ENCODE measurements at regions not wholly inside any gene's neighbourhood (a gene's known extent, or its start where the extent isn't known, plus 50 kb on each side); places are given as distances from the start of the nearest gene placed in this dataset.

- DNase-seq (ENCODE audit: low read depth, low spot score): peak; percentile 2
- H3K27ac ChIP-seq: no peak overlapping the region
Observed at GRCh38 chr11:127199306-127199801, 198.8 kb upstream of the KIRREL3 start.

GRCh38 chr11:127195501-127196120, 195.0 kb upstream of the KIRREL3 start:
- no peak for DNase-seq (ENCODE audit: low read depth, low spot score)
- no peak overlapping the region for H3K27ac ChIP-seq

- DNase-seq (ENCODE audit: low read depth, low spot score): no peak
- H3K27ac ChIP-seq: no peak overlapping the region
Observed at GRCh38 chr11:127194521-127194920, 194.0 kb upstream of the KIRREL3 start.

GRCh38 chr11:127193950-127194349, 193.4 kb upstream of the KIRREL3 start:
- no peak for DNase-seq (ENCODE audit: low read depth, low spot score)
- H3K27ac ChIP-seq: no peak overlapping the region

GRCh38 chr11:127191689-127192088, 191.1 kb upstream of the KIRREL3 start:
- H3K27ac ChIP-seq: no peak overlapping the region
- no peak for DNase-seq (ENCODE audit: low read depth, low spot score)

- DNase-seq (ENCODE audit: low read depth, low spot score): no peak
- H3K27ac ChIP-seq: no peak overlapping the region
Observed at GRCh38 chr11:127191261-127191660, 190.7 kb upstream of the KIRREL3 start.

GRCh38 chr11:127182586-127183203, 182.1 kb upstream of the KIRREL3 start:
- DNase-seq (ENCODE audit: low read depth, low spot score): no peak
- H3K27ac ChIP-seq: no peak overlapping the region

GRCh38 chr11:127157225-127157624, 156.7 kb upstream of the KIRREL3 start:
- DNase-seq (ENCODE audit: low read depth, low spot score): no peak
- no peak overlapping the region for H3K27ac ChIP-seq

- no peak overlapping the region for H3K27ac ChIP-seq
- DNase-seq (ENCODE audit: low read depth, low spot score): no peak
Observed at GRCh38 chr11:127149410-127149809, 148.8 kb upstream of the KIRREL3 start.

- H3K27ac ChIP-seq: no peak overlapping the region
- no peak for DNase-seq (ENCODE audit: low read depth, low spot score)
Observed at GRCh38 chr11:127143251-127143650, 142.7 kb upstream of the KIRREL3 start.

GRCh38 chr11:127138613-127139012, 138.0 kb upstream of the KIRREL3 start:
- DNase-seq (ENCODE audit: low read depth, low spot score): no peak
- H3K27ac ChIP-seq: no peak overlapping the region

GRCh38 chr11:127137771-127138280, 137.3 kb upstream of the KIRREL3 start:
- no peak overlapping the region for H3K27ac ChIP-seq
- DNase-seq (ENCODE audit: low read depth, low spot score): no peak

- no peak overlapping the region for H3K27ac ChIP-seq
- no peak for DNase-seq (ENCODE audit: low read depth, low spot score)
Observed at GRCh38 chr11:127136438-127136837, 135.9 kb upstream of the KIRREL3 start.

- H3K27ac ChIP-seq: no peak overlapping the region
- no peak for DNase-seq (ENCODE audit: low read depth, low spot score)
Observed at GRCh38 chr11:127135256-127135655, 134.7 kb upstream of the KIRREL3 start.

GRCh38 chr11:127133061-127133460, 132.5 kb upstream of the KIRREL3 start:
- no peak for DNase-seq (ENCODE audit: low read depth, low spot score)
- no peak overlapping the region for H3K27ac ChIP-seq

GRCh38 chr11:127130321-127130720, 129.8 kb upstream of the KIRREL3 start:
- H3K27ac ChIP-seq: no peak overlapping the region
- DNase-seq (ENCODE audit: low read depth, low spot score): no peak

GRCh38 chr11:127126986-127127385, 126.4 kb upstream of the KIRREL3 start:
- H3K27ac ChIP-seq: no peak overlapping the region
- DNase-seq (ENCODE audit: low read depth, low spot score): no peak

GRCh38 chr11:127119356-127119755, 118.8 kb upstream of the KIRREL3 start:
- H3K27ac ChIP-seq: no peak overlapping the region
- no peak for DNase-seq (ENCODE audit: low read depth, low spot score)

GRCh38 chr11:127118811-127119210, 118.2 kb upstream of the KIRREL3 start:
- no peak overlapping the region for H3K27ac ChIP-seq
- no peak for DNase-seq (ENCODE audit: low read depth, low spot score)

GRCh38 chr11:127117231-127117739, 116.7 kb upstream of the KIRREL3 start:
- no peak overlapping the region for H3K27ac ChIP-seq
- no peak for DNase-seq (ENCODE audit: low read depth, low spot score)

- no peak for DNase-seq (ENCODE audit: low read depth, low spot score)
- H3K27ac ChIP-seq: no peak overlapping the region
Observed at GRCh38 chr11:127115844-127116243, 115.3 kb upstream of the KIRREL3 start.

- peak; percentile 8 for DNase-seq (ENCODE audit: low read depth, low spot score)
- H3K27ac ChIP-seq: no peak overlapping the region
Observed at GRCh38 chr11:127114035-127114434, 113.5 kb upstream of the KIRREL3 start.

Measured in epithelial cell of prostate (primary cell).